HL-60 (cell line): ENCODE measurements at regions not wholly inside any gene's neighbourhood (a gene's known extent, or its start where the extent isn't known, plus 50 kb on each side); places are given as distances from the start of the nearest gene placed in this dataset.

Experiments used
- DNase-seq, 2 experiments: peaks; one replicate each; pipeline ENCODE4 v3.0.0-alpha.2; 2010 to 2020; ENCODE audit warnings: low read depth in 1 of 2, low spot score in 1 of 2
- H3K27ac ChIP-seq: fragments of 250-450 bp; sonication (Bioruptor Pico); replicated peaks from 2 replicates; pipeline ENCODE4 v1.5.1; 2020; ENCODE audit warnings: mild to moderate bottlenecking, moderate library complexity
- H3K27me3 ChIP-seq: fragments of 250-450 bp; sonication (Bioruptor Pico); 2 replicates; pipeline ENCODE4 v1.5.1; 2021; ENCODE audit warnings: mild to moderate bottlenecking, moderate library complexity; ENCODE audit not compliant: insufficient read depth, poor library complexity, severe bottlenecking
- H3K4me3 ChIP-seq: replicated peaks from 2 replicates; pipeline ENCODE4 v1.5.1; 2011; ENCODE audit warnings: mild to moderate bottlenecking, control low read depth, low read length; ENCODE audit not compliant: insufficient read depth
- GABPA ChIP-seq: IDR thresholded peaks from 2 replicates; pipeline ENCODE4 v1.6.1; 2012; ENCODE audit warnings: low read depth
- POLR2AphosphoS5 ChIP-seq: IDR thresholded peaks from 2 replicates; pipeline ENCODE4 v1.6.1; 2012; ENCODE audit warnings: low read depth
- SPI1 ChIP-seq: IDR thresholded peaks from 2 replicates; pipeline ENCODE4 v1.6.1; 2012; ENCODE audit warnings: low read depth, mild to moderate bottlenecking, borderline replicate concordance
- TF ChIP-seq, protein P1 (sequence below): IDR thresholded peaks from one replicate; pipeline ENCODE4 v1.5.1; 2011; ENCODE audit warnings: low read length, control low read depth, inconsistent platforms; ENCODE audit not compliant: insufficient read depth
- TF ChIP-seq, protein P2 (sequence below): IDR thresholded peaks from 2 replicates; pipeline ENCODE4 v1.6.1; 2012; ENCODE audit warnings: low read depth; ENCODE audit not compliant: insufficient replicate concordance

DNA sequence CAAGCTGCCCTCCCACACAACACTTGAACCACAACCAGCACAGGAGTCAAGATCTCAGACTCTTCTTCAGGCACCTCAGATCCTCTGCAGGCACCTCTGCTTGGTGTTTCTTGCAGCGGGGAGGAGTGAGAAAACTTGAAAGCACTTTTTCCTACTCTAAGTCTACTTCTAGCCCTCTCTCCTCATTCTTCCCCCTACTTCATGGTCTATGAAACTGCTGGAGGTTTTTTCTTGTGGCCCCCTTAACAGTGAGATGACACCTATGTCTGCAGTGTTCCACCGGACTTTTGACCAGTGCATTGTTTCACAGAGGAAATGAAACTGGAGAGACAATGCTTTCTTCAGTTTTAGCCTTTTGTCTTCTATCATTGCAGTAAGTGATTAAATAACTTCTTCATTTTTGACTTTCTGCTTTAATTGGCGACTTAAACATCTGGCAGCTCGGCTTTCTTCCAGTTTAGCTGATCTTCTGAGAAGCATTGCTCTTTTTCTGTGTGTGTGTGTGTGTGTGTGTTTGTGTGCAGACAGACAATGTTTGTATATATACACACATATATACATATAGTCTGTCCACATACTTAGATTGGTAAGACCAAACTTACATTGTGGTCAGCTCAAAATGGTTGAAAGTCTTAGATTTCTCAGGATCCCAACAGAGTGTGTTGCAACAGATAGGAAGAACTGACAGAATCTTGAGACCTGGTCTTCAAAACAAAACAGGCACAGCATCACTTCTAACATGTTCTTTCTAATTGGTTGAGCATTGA lies 1474.0 kb upstream of the TMEFF2 start:
- TF ChIP-seq GABPA (no peak), SPI1 (no peak), POLR2AphosphoS5 (no peak)
- TF ChIP-seq, protein P1, sequence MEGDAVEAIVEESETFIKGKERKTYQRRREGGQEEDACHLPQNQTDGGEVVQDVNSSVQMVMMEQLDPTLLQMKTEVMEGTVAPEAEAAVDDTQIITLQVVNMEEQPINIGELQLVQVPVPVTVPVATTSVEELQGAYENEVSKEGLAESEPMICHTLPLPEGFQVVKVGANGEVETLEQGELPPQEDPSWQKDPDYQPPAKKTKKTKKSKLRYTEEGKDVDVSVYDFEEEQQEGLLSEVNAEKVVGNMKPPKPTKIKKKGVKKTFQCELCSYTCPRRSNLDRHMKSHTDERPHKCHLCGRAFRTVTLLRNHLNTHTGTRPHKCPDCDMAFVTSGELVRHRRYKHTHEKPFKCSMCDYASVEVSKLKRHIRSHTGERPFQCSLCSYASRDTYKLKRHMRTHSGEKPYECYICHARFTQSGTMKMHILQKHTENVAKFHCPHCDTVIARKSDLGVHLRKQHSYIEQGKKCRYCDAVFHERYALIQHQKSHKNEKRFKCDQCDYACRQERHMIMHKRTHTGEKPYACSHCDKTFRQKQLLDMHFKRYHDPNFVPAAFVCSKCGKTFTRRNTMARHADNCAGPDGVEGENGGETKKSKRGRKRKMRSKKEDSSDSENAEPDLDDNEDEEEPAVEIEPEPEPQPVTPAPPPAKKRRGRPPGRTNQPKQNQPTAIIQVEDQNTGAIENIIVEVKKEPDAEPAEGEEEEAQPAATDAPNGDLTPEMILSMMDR = no peak
- TF ChIP-seq, protein P2, sequence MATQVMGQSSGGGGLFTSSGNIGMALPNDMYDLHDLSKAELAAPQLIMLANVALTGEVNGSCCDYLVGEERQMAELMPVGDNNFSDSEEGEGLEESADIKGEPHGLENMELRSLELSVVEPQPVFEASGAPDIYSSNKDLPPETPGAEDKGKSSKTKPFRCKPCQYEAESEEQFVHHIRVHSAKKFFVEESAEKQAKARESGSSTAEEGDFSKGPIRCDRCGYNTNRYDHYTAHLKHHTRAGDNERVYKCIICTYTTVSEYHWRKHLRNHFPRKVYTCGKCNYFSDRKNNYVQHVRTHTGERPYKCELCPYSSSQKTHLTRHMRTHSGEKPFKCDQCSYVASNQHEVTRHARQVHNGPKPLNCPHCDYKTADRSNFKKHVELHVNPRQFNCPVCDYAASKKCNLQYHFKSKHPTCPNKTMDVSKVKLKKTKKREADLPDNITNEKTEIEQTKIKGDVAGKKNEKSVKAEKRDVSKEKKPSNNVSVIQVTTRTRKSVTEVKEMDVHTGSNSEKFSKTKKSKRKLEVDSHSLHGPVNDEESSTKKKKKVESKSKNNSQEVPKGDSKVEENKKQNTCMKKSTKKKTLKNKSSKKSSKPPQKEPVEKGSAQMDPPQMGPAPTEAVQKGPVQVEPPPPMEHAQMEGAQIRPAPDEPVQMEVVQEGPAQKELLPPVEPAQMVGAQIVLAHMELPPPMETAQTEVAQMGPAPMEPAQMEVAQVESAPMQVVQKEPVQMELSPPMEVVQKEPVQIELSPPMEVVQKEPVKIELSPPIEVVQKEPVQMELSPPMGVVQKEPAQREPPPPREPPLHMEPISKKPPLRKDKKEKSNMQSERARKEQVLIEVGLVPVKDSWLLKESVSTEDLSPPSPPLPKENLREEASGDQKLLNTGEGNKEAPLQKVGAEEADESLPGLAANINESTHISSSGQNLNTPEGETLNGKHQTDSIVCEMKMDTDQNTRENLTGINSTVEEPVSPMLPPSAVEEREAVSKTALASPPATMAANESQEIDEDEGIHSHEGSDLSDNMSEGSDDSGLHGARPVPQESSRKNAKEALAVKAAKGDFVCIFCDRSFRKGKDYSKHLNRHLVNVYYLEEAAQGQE = no peak
- Histone ChIP-seq H3K27me3 (no peaks in the 10 kb centered on the region), H3K4me3 (no peak overlapping the region), H3K27ac (no peak overlapping the region)
- no peak for DNase-seq

DNA sequence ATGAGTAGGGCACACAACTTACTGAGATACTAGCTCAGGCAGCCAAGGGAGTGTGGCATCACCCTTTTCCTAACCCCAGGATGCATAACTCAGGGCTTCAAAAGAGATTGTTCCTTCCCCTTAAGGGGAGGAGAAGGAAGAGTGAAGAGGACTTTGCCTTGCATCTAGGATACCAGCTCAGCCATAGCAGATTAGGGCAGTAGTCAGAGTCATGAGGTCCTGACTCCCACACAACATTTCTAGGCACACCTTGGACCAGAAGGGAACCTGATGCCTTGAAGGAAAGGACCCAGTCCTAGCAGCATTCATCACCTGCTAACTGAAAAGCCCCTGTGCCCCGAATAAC lies 1433.2 kb upstream of the TMEFF2 start:
- TF ChIP-seq GABPA (no peak), POLR2AphosphoS5 (no peak), SPI1 (no peak)
- TF ChIP-seq, protein P1 = no peak
- TF ChIP-seq, protein P2 = no peak

DNA sequence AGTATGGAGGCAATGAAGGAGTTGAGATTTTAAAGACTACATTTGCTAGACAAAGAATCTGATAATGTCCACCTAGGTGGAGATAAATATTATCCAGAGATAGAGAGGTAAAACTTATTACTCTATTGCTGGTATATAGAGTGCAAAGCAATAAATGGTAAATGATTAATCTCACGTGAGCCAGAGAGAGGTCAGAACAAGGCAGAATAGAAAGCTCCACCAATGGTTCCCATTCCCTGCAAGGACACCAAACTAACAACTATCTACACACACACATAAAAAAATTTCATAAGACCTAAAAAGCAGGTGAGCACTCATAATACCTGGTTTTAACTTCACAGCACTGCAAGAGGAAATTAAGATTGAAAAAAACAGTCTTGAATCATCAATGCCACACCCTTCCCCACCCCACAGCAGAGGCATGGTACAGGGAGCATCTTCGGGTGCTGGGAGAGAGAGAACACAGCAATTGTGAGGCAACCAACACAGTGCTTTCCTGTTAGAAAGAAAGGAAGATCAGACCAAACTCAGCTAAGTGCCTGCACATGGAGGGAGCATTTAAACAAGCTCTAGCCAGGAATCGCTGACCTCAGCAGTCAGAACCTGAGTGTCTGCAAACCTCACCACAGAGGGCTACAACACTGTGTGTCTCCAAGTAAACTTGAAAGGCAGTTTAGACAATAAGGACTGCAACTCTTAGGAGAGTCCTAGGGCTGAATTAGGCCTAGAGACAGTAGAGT lies 1432.6 kb upstream of the TMEFF2 start:
- Histone ChIP-seq H3K27ac (no peak overlapping the region), H3K27me3 (no peaks in the 10 kb centered on the region), H3K4me3 (no peak overlapping the region)
- TF ChIP-seq SPI1 (no peak), POLR2AphosphoS5 (no peak), GABPA (no peak)
- TF ChIP-seq, protein P2 = no peak
- TF ChIP-seq, protein P1 = no peak
- no peak for DNase-seq

More for the DNA sequence above, 1433.2 kb upstream of the TMEFF2 start:
- Histone ChIP-seq H3K27me3 (no peaks in the 10 kb centered on the region), H3K4me3 (no peak overlapping the region), H3K27ac (no peak overlapping the region)
- no peak for DNase-seq
